KG1 (cell line): ENCODE measurements at regions not wholly inside any gene's neighbourhood (a gene's known extent, or its start where the extent isn't known, plus 50 kb on each side); places are given as distances from the start of the nearest gene placed in this dataset.
"Not testable (repeated sequence)": the region's sequence is repeated elsewhere in the genome, so short reads cannot be mapped to it uniquely, and the experiment has no call there.

Source experiments
- DNase-seq: peaks from one replicate; lab custom pipeline; 2025; lab: John Stamatoyannopoulos, UW

DNA sequence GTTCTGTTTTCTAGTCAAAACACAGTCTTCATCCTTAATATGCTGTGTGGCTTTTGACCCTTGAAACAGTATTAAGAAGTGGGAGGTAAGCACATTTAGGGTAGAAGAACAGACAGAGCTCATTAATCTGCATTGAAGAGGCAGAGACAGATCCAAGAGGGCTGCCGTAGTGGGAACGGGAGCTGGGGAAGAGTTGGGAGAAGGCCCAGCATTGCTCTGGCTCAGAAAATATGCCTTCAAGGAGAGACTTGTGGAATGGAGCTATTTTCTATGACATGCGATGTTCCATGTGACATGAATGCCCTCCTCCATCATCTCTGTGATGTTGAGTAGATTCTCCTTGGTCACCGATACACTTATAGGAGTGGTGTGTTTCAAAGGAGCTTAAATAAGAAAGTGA lies 273.3 kb upstream of the BOD1L1 start:
- DNase-seq, result no peak

DNA sequence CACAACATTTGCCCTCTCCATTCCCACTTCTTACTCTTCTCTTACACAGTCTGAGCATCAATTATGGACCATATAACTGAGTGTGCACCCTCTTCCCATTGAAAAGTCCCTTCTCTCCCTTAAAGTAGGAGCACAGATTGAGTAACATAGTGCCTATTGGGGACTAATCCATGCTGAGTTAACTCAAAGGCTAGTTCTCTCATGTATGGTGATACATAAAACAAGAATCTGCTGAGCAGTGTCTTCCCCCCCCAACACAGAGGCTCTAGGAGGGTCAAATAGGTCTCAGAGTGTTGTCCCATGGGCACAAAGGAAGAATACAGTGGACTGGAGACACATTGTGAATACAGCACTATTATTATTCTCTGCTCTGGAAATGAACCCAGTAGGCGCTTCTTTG lies 274.6 kb upstream of the BOD1L1 start:
- no peak for DNase-seq

DNA sequence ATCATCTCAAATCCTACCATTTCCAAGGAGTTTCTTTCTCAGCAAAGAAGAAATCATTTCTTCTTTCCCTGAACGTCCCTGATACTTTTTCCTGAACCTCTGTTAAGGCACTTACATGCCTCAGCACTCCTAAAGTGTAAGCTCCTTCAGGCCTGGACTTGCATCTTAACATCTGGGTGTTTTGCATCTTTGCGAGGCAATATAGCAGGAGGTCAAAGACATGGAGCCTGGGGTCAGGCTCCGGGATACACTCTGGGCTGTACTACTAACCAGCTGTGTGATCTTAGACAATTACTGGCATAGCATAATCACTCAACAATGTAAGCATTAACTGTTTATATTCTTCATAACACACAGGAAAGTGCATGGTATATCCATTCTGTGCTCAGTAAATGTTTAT lies 275.5 kb upstream of the BOD1L1 start:
- DNase-seq, result no peak

DNA sequence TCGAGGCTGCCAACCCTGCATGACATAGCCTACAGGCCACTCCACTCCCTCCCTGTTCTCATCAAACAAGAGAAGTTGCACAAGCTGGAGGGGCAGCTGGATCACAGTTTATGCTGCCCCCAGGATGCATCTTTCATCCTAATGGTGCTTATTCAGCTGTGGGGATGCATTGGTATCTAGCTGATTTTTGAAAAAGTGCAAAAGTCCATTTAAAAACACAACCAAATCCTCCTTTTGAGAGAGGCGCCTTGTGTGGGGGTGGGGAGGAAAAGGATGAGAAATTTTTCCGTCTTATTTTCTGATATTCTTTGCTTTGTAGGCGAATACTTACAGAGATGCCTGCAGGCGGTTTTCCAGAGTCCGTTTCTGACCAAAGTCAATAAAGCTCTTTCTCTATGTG lies 276.4 kb upstream of the BOD1L1 start:
- DNase-seq, result no peak

DNA sequence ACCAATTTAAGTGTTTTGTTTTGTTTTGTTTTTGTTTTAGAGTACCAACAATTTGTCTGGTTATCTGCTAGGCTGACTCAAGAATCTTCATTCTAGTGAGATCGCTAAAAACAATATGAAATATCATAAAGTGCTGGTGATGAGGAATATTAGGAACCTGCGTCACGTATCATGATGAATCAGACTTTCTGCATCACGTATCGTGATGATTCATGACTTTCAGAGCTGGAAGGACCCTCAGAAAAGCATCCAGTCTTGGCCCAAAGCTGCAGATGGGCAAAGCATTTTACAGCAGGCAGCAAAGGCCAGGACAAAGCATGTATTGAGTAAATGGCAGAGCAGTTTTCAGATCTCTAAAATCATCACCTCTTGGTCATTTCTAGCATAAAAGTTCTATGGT lies 278.0 kb upstream of the BOD1L1 start:
- no peak for DNase-seq

DNA sequence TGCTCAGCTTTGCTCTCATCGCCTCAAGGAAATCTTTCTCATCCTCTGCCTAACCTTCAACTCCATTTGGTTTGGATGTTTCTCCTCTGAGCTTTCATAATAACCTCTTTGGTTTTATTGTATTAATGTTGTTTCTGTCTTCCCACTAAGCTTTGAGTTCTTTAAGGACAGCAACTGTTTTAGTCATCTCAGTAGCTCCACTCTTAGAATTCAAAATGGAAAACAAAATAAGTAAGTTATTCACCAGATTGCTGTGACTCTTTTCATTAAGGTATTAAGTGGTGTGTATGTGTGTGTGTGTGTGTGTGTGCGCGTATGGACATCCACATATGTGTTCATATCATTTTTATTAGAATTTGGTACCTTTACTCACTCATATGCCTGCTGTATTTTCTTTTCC lies 279.2 kb upstream of the BOD1L1 start:
- DNase-seq, result no peak

DNA sequence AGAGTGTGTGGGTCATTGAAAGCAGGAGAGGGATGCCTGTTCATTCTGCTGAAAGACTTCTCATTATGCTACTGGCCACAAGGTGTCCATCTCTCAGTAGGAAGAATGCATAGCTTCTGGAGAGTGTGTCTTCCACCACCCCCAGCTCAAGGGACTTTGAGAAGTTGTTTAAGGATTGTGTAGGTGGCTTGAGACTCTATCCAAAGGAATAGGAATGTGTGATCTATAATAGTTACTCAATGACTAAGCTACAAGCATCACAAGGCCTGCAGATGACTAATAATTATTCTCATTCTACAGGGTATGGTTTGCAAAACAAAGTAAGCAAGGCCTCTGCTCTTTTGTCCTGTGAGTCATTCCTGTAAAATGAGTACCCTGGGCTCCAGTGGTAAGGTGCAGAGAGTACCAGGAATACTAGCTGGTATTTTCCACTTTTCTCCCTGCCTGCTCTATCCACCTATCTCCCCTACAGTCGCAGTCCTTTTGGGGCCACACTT lies 279.8 kb upstream of the BOD1L1 start:
- DNase-seq, result no peak

DNA sequence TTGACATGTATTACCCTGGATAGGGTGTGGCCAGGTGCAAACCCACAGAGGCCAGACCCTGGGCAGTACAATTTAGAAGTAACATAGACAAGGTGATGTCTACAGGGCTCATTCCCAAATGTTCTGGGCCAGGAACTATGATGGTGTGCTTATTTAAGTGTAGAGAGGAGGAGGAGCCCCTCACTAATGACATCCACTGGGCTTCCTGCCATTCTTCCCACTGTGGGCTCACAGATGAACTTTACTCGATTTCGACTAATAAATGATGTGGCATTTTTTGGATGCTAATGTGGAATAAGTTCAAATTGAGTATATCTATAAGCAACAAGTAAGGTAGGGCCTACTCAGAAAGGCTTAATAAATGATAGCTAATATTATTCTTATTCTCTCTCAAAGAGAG lies 280.9 kb upstream of the BOD1L1 start:
- no peak for DNase-seq

DNA sequence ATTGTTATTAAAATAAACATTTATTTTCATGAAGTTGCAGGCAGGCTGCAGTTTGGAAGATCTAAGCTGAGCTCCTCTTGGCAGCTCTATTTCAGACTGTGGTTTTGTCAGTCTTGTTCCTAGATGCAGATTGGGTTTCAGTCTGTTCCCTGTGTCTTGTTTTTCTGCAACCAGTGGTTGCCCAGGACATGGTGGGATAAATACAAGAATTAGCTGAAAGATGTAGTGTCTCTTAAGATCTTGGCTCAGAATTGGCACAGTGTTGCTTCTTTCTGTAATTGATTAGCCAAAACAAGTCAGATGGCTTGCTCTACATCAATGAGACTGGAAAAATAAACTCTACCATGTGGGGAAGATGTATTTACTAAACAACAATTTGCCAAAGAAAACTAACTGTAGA lies 283.0 kb upstream of the BOD1L1 start:
- no peak for DNase-seq

DNA sequence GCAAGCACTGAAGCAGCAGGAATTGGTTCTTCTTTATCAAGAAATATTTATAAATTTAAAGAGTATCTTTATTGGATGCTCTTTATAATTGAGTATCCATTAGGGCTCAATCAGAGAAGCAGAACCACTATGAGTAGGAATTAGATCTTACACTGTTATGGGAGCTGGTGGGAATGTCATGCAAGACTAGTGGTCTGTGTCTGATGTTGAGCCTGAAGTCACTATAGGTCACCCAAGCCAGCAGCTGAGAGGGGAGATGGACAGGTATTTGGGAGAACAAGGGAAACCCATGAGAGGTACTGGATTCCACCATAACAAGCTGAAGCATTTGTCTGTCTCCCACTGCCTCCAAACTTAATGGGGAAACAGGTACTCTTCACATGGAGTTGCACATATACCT lies 283.7 kb upstream of the BOD1L1 start:
- DNase-seq, result no peak

DNA sequence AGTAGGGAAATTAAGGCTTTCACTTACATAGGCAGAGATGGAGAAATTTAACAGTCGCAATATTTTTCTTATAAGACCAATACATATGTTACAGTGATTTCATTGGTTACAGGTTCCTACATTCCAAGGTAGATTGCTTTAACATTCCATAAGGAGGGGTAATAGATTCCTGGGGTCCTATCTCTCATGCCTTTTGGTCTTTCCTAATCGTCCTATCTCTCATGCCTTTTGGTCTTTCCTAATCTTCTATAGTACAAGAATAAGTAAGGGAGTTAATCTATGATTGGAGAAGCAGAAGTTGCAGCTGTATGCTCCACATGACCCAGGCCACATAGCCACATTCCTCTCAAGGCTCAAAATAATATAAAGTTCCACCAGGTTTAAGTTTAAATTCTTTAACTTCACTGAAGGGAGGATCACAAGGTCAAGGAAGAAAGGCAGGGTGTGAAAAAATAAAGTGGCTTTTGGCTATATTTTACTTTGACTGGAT lies 285.0 kb upstream of the BOD1L1 start:
- no peak for DNase-seq

DNA sequence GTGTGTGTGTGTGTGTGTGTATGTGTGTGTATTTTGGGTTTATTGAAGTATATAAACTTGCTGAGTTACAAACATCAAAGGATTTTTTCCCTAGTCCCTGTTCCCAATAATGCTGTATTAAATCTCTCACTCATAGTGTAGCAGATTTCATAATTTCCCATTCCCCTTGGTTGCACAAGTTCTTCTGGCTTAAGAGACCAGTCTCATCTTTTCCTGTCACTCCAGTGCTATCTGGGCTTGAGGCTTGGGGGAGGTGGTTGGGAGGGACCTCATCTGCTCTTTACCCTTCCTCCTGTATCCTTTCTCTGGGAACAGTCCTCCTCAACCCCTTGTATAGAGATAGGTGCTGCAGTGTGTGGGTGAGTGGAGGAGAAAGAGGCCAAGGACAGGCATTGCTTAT lies 285.4 kb upstream of the BOD1L1 start:
- DNase-seq, result no peak

DNA sequence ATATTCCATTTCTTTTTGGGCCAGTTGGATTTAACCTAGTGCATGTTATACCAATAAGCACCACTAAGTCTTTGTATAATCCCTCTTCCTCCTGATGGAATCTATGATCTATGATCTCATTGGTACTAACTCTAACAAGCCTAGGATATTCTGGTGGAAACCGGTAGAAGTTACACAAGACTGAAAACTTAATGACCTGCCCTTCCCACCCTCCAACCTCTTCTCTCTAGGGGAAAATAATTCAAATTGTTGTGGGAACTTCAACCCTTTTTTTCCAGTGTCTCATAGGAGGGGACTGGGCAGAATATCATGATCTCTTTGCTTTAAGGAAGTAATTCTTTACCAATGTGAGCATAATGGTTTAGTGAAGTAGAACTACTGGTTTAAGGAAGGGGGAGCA lies 289.5 kb upstream of the BOD1L1 start:
- no peak for DNase-seq

DNA sequence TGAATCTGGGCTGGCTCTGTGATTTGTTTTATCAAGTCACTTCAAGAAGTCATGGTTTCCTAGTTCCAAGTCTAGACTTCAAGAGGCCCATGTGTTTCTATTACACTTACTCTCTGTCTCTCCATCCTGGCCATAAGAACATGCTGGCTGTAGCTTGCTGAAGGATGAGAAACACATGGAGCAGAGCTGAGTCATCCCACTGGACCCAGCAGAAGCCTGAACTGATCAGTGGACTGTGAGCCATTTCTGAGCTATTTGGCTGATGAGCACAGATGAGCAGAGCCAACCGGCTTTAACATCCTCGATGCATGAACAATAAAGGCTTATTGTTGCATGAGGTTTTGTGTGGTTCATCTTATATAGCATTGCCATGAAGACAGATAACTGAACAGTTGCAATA lies 290.6 kb upstream of the BOD1L1 start:
- DNase-seq, result no peak

DNA sequence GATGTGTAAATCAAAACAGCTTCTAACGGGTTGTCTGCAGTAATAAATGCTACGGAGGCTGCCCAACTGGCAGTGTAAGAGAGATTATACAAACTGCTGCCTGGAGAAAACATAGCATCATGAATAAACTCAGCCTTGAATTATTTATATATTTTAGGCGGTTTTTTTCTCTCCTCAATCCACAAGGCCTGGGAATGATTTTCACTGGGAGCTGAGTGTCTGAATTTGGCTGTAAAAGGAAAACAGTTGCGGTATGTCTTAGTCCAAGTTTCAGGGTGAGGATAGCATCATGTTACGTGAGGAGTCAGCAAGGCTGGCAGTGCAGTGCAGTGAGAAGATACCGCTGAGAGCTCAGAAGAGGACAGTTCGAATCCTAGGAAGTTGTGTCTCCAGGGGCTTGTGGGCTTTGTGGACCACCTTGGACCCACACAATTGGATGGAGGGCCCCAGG lies 291.5 kb upstream of the BOD1L1 start:
- no peak for DNase-seq

DNA sequence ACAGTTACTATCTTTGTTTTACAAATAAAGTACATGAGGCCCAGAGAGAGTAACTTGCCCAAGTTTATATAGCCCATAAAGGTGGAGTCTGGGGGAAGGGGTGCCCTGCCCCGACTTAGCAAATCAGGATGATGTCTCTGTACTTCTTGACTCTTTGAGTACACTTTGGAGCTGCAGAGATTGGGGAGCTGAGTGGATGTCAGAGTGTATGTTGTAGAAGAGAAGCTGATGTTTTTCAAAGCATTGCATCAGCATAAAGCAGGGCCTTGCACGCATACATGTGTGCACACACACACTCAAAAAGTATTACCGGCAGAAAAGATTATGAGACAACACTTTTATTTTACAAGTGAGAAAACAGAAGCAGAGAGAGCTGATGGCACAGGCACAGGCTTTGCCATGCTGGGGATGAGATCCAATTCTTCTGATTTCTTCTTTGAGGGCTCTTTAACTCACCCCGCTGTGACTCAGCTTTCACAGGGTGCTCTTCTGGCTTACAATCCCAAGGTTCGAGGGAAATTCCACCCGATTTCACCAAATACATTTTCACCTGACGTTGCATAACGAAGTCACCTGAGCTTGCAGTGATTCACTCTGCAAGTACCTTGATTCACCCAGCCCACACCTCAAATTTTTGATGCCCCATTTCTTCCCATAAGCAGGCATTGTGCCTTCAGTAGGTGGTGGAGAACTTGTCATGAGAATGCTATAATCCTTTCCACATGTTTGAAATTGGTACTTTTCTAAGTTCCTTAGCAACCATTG lies 292.8 kb upstream of the BOD1L1 start:
- no peak for DNase-seq

DNA sequence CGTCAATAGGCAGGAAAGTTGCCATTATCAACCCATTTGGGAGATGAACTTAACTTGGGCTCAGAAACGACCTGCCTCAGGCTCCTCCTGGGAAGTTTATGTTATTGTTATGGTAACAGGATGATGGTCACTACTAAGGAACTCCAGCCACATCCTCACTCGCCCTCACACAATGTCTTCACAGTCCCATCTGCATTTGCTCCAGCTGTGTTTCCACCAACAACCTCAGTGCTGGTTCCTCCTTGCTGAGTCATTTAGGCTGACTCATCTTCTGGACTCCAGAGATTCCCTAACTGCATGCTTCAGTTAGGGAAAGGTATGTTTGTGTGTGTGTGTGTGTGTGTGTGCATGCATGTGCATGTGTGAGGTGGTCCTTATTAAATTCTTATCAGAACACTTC lies 293.4 kb upstream of the BOD1L1 start:
- DNase-seq, result no peak

DNA sequence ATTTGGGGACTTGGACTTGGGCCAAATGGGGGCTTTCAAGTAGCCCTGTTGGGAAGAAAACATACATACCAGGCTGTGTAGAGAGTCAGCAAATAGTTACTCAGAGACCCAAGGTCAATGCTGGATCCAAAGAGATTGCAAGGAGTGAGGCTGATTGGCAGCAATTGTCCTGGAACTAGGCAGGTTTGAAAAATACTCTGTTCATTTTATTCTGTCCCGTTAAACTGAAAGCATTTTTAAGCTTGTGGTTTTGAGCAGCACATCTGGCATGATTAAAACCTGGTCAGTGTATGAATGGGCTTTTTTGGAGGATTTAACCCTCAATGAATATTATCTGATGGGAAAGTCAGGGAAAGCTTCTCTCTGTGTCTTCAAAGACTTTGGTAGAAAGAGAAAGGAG lies 294.3 kb upstream of the BOD1L1 start:
- DNase-seq, result no peak

DNA sequence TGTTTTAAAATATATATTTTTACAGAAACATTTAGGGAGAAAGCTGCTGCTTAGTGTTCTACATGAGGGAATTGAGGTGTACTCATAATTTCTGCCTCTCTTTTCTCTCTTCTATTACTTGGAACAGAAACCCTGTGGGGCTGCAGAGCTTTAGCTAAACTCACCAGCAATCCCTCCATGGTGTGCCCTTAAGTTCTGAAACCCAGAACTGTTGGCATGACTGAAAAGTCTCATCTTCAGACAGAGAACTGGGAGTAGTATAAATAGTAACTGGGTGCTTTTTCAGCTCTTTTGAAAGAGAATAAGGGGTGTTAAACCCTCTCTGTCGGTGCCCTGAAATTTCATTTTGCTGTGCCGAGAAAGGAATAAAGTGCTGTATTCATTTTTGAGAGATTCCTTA lies 294.9 kb upstream of the BOD1L1 start:
- DNase-seq, result no peak

DNA sequence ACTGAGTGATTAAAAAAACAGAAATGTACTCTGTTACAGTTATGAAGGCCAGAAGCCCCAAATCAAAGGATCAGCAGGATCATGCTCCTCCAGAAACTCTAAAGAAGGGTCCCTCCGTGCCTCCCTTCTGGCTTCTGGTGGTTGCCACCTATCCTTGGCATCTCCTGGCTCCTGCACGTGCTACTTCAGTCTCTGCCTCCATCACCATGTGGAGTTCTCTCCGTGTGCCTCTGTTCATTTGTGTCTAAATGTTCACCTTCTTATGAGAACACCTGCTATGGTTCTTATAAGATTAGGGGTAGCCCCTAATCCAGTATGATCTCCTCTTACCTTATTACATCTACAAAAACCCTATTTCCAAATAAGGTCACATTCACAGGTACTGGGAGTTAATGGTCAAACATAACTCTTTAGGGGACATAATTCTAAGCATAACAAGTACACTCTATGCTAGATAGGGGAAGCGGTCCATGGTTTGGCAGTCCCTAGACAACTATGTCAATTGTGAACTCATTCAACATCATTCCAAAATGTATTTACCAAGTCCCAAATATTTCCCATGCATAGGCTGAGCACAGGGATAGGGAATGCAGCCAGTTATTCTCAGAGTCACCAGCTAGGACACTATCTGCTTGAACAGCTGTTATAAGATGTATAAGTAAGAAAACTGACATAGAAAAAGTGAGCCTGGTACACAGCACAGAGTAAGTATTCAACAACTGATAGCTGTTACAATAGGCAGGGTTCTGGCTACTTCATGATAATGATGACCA lies 295.5 kb upstream of the BOD1L1 start:
- DNase-seq, result no peak

DNA sequence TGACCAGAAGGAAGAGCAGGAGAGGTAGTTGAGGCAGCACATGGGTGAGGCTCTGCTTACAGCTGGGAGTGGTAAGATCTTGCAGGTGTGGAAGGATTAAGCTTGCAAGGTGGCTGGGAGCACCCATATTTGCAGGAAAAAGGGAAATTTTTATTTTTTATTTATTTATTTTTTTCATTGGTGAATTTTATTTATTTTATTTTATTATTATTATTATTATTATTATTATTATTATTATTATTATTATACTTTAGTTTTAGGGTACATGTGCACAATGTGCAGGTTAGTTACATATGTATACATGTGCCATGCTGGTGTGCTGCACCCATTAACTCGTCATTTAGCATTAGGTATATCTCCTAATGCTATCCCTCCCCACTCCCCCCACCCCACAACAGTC lies 297.4 kb upstream of the BOD1L1 start:
- DNase-seq, result not testable (repeated sequence)

DNA sequence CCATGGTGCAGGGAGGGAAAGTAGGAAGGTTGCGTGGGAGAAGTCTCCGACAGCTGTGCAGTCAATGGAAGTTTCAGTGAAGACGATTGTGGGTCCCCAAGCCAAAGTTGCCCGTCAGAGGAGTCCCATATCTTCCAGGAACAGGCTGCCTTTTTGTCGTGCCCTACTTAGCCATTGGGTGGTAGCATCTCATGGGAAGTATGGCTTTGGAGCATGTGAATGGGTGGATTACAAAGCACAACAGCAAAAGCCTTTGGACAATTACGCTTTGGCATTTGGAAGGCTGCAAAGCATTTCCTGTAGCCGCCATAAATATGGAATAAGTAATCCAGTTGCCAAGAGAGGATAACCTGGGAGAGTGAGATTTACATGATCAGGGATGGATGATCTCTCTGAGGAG lies 300.7 kb upstream of the BOD1L1 start:
- DNase-seq, result no peak

DNA sequence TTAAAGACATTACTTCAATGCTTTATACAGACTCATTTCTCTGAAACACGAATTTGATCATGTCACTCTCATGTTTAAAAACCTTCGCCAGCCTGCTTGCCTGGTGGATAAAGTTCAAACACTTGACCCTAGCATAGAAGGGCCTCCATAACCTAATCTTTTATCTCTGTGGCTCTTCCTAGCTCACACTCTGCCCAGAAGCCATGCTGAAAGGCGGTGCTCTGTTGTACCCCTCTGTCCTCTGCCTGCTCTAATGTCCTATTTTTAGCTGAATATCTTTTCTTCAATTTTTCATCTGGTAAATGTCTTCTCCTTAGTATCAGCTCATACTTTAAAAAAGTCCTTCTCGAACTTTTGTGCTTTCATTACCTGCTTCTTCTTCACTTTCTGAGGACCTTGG lies 302.6 kb upstream of the BOD1L1 start:
- no peak for DNase-seq
